ENCODE measurements at regions not wholly inside any gene's neighbourhood (a gene's known extent, or its start where the extent isn't known, plus 50 kb on each side); places are given as distances from the start of the nearest gene placed in this dataset.

- TF ChIP-seq, protein P1, sequence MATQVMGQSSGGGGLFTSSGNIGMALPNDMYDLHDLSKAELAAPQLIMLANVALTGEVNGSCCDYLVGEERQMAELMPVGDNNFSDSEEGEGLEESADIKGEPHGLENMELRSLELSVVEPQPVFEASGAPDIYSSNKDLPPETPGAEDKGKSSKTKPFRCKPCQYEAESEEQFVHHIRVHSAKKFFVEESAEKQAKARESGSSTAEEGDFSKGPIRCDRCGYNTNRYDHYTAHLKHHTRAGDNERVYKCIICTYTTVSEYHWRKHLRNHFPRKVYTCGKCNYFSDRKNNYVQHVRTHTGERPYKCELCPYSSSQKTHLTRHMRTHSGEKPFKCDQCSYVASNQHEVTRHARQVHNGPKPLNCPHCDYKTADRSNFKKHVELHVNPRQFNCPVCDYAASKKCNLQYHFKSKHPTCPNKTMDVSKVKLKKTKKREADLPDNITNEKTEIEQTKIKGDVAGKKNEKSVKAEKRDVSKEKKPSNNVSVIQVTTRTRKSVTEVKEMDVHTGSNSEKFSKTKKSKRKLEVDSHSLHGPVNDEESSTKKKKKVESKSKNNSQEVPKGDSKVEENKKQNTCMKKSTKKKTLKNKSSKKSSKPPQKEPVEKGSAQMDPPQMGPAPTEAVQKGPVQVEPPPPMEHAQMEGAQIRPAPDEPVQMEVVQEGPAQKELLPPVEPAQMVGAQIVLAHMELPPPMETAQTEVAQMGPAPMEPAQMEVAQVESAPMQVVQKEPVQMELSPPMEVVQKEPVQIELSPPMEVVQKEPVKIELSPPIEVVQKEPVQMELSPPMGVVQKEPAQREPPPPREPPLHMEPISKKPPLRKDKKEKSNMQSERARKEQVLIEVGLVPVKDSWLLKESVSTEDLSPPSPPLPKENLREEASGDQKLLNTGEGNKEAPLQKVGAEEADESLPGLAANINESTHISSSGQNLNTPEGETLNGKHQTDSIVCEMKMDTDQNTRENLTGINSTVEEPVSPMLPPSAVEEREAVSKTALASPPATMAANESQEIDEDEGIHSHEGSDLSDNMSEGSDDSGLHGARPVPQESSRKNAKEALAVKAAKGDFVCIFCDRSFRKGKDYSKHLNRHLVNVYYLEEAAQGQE (IDR thresholded peaks at IDR 0.05) = no peak
- no peak for TF ChIP-seq BHLHE40 (IDR thresholded peaks at IDR 0.05; ENCODE audit: low read depth, low read length)
- TF ChIP-seq RFX5 (IDR thresholded peaks at IDR 0.05) = no peak
- no peak for TF ChIP-seq ZNF302 (CRISPR knock-in tag; IDR thresholded peaks at IDR 0.05)
- TF ChIP-seq POLR2A (IDR thresholded peaks at IDR 0.05; ENCODE audit: low read length) = no peak
- TF ChIP-seq EHMT2 (IDR thresholded peaks at IDR 0.05; ENCODE audit: low read depth) = no peak
- TF ChIP-seq EP300 (IDR thresholded peaks at IDR 0.05) = no peak
- no peak for TF ChIP-seq TP53 (CRISPR knock-in tag; IDR thresholded peaks at IDR 0.05)
- TF ChIP-seq, protein P2, sequence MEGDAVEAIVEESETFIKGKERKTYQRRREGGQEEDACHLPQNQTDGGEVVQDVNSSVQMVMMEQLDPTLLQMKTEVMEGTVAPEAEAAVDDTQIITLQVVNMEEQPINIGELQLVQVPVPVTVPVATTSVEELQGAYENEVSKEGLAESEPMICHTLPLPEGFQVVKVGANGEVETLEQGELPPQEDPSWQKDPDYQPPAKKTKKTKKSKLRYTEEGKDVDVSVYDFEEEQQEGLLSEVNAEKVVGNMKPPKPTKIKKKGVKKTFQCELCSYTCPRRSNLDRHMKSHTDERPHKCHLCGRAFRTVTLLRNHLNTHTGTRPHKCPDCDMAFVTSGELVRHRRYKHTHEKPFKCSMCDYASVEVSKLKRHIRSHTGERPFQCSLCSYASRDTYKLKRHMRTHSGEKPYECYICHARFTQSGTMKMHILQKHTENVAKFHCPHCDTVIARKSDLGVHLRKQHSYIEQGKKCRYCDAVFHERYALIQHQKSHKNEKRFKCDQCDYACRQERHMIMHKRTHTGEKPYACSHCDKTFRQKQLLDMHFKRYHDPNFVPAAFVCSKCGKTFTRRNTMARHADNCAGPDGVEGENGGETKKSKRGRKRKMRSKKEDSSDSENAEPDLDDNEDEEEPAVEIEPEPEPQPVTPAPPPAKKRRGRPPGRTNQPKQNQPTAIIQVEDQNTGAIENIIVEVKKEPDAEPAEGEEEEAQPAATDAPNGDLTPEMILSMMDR (IDR thresholded peaks at IDR 0.05) = no peak
- TF ChIP-seq HDAC2 (IDR thresholded peaks at IDR 0.05) = no peak
- TF ChIP-seq JUNB (IDR thresholded peaks at IDR 0.05) = peak; percentile 69
- no peak for TF ChIP-seq HOXB5 (CRISPR knock-in tag; IDR thresholded peaks at IDR 0.05)
- no peak for TF ChIP-seq ZSCAN20 (CRISPR knock-in tag; IDR thresholded peaks at IDR 0.05)
- TF ChIP-seq, protein P3, sequence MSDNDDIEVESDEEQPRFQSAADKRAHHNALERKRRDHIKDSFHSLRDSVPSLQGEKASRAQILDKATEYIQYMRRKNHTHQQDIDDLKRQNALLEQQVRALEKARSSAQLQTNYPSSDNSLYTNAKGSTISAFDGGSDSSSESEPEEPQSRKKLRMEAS (IDR thresholded peaks at IDR 0.05) = peak; percentile 39; the same call in 1 of the 2 replicates
These were observed 118.4 kb upstream of the SGK1 start for GRCh38 chr6:134436281-134436815.
